Right ventricle myocardium inferior (tissue), 1 donor: ENCODE measurements at regions not wholly inside any gene's neighbourhood (a gene's known extent, or its start where the extent isn't known, plus 50 kb on each side); places are given as distances from the start of the nearest gene placed in this dataset.
"Not testable (repeated sequence)": the region's sequence is repeated elsewhere in the genome, so short reads cannot be mapped to it uniquely, and the experiment has no call there.

Experiments
- ATAC-seq: fragments of 200-7000 bp; cut with Tn5 transposase; one replicate; pipeline ENCODE4 v1.9.1; 2020; ENCODE audit warnings: mild to moderate bottlenecking, moderate library complexity
- DNase-seq: peaks from one replicate; pipeline ENCODE4 v3.0.0; 2021; ENCODE audit errors: missing footprints
- intact Hi-C: fragments of 100-400 bp; cut with DNase I; formaldehyde crosslinking; loops from one replicate; pipeline ENCODE4 v1.11.0; 2022
- donor health status: DM: no; HTN: yes; CAD: no; lungs with severe emphysema.

GRCh38 chr12:131242741-131243496 is 289.2 kb downstream of the ADGRD1 start:
- ATAC-seq (no peak), DNase-seq (no peak)
- intact Hi-C loops = no loop called here

- ATAC-seq, DNase-seq, intact Hi-C loops: not testable (repeated sequence)
Observed at GRCh38 chr12:131244157-131244688, 290.5 kb downstream of the ADGRD1 start.

- DNase-seq, ATAC-seq, intact Hi-C loops: not testable (repeated sequence)
Observed at GRCh38 chr12:131245161-131245560, 291.5 kb downstream of the ADGRD1 start.

GRCh38 chr12:131245564-131246355 is 292.1 kb downstream of the ADGRD1 start:
- DNase-seq (no peak), ATAC-seq (no peak)
- intact Hi-C loops = no loop called here

- ATAC-seq, intact Hi-C loops, DNase-seq: not testable (repeated sequence)
Observed at GRCh38 chr12:131247026-131247725, 293.5 kb downstream of the ADGRD1 start.

- ATAC-seq, DNase-seq, intact Hi-C loops: not testable (repeated sequence)
Observed at GRCh38 chr12:131247875-131248274, 294.2 kb downstream of the ADGRD1 start.

GRCh38 chr12:131249246-131250027 is 295.7 kb downstream of the ADGRD1 start:
- intact Hi-C loops = no loop called here
- DNase-seq = no peak
- ATAC-seq = peak; percentile 77

GRCh38 chr12:131250028-131250950 is 296.6 kb downstream of the ADGRD1 start:
- ATAC-seq (peak; percentile 43), DNase-seq (no peak)
- intact Hi-C loops = no loop called here

GRCh38 chr12:131250951-131251315 is 297.2 kb downstream of the ADGRD1 start:
- ATAC-seq (no peak), DNase-seq (no peak)
- intact Hi-C loops = no loop called here

- intact Hi-C loops = no loop called here
- DNase-seq (no peak), ATAC-seq (no peak)
Observed at GRCh38 chr12:131251336-131252101, 297.8 kb downstream of the ADGRD1 start.

- no peak for ATAC-seq
- intact Hi-C loops = no loop called here
- DNase-seq = no peak
Observed at GRCh38 chr12:131253376-131254026, 299.8 kb downstream of the ADGRD1 start.

- ATAC-seq = no peak
- no peak for DNase-seq
- intact Hi-C loops = no loop called here
Observed at GRCh38 chr12:131254374-131254773, 300.7 kb downstream of the ADGRD1 start.

- ATAC-seq (no peak), DNase-seq (no peak)
- intact Hi-C loops = no loop called here
Observed at GRCh38 chr12:131258398-131258797, 304.7 kb downstream of the ADGRD1 start.

- ATAC-seq = no peak
- no peak for DNase-seq
- intact Hi-C loops = no loop called here
Observed at GRCh38 chr12:131260251-131260905, 306.7 kb downstream of the ADGRD1 start.

- intact Hi-C loops = no loop called here
- DNase-seq (no peak), ATAC-seq (no peak)
Observed at GRCh38 chr12:131260954-131261353, 307.2 kb downstream of the ADGRD1 start.

GRCh38 chr12:131261906-131262305 is 308.2 kb downstream of the ADGRD1 start:
- DNase-seq = no peak
- no peak for ATAC-seq
- intact Hi-C loops = no loop called here
